Left ventricle myocardium inferior (tissue), 1 donor: ENCODE measurements at regions not wholly inside any gene's neighbourhood (a gene's known extent, or its start where the extent isn't known, plus 50 kb on each side); places are given as distances from the start of the nearest gene placed in this dataset.

Source experiments
- DNase-seq: peaks from one replicate; pipeline ENCODE4 v3.0.0-alpha.2; 2020
- H3K27ac ChIP-seq: fragments of 200-600 bp; replicated peaks from 2 replicates; pipeline ENCODE4 v1.8.0; 2021
- H3K27me3 ChIP-seq: fragments of 200-600 bp; 2 replicates; pipeline ENCODE4 v1.8.0; 2021; ENCODE audit warnings: low read depth
- H3K36me3 ChIP-seq: fragments of 200-600 bp; 2 replicates; pipeline ENCODE4 v1.8.0; 2021
- H3K4me1 ChIP-seq: fragments of 200-600 bp; 2 replicates; pipeline ENCODE4 v1.8.0; 2021
- H3K4me3 ChIP-seq: fragments of 200-600 bp; 2 replicates; pipeline ENCODE4 v1.8.0; 2021; ENCODE audit warnings: mild to moderate bottlenecking, moderate library complexity
- H3K9me3 ChIP-seq: fragments of 200-600 bp; replicated peaks from 2 replicates; pipeline ENCODE4 v1.8.0; 2021
- CTCF ChIP-seq: fragments of 200-600 bp; IDR thresholded peaks from 2 replicates; pipeline ENCODE4 v1.8.0; 2021; ENCODE audit warnings: antibody characterized with exemption, mild to moderate bottlenecking, borderline replicate concordance
- intact Hi-C: fragments of 100-400 bp; cut with micrococcal nuclease; formaldehyde crosslinking; loops from one replicate; pipeline ENCODE4 v1.11.0; 2022
- donor health status: DM: no; HTN: yes; CAD: no; lungs with severe emphysema.

- Histone ChIP-seq H3K27ac (no peak overlapping the region), H3K4me1 (peaks cover 17% of the 10 kb centered on the region), H3K4me3 (no peak overlapping the region), H3K36me3 (no peaks in the 10 kb centered on the region), H3K9me3 (no peaks in the 10 kb centered on the region), H3K27me3 (no peaks in the 10 kb centered on the region)
- intact Hi-C loops = no loop called here
- no peak for DNase-seq
- no peak for TF ChIP-seq CTCF
Measured at GRCh38 chr15:35633677-35634076, 87.7 kb upstream of the DPH6 start.

GRCh38 chr15:35646790-35647189, 100.8 kb upstream of the DPH6 start:
- no peak for TF ChIP-seq CTCF
- H3K4me3 ChIP-seq = no peak overlapping the region
- peaks cover 17% of the 10 kb centered on the region for H3K9me3 ChIP-seq
- no peaks in the 10 kb centered on the region for H3K36me3 ChIP-seq
- no peaks in the 10 kb centered on the region for H3K4me1 ChIP-seq
- H3K27me3 ChIP-seq = no peaks in the 10 kb centered on the region
- no peak for DNase-seq
- no peak overlapping the region for H3K27ac ChIP-seq
- intact Hi-C loops = no loop called here

- no peak overlapping the region for H3K27ac ChIP-seq
- no peaks in the 10 kb centered on the region for H3K27me3 ChIP-seq
- intact Hi-C loops = no loop called here
- H3K4me1 ChIP-seq = no peaks in the 10 kb centered on the region
- no peak for DNase-seq
- H3K9me3 ChIP-seq = peaks cover 11% of the 10 kb centered on the region
- TF ChIP-seq CTCF = no peak
- H3K4me3 ChIP-seq = no peak overlapping the region
- no peaks in the 10 kb centered on the region for H3K36me3 ChIP-seq
Measured at GRCh38 chr15:35647303-35647702, 101.3 kb upstream of the DPH6 start.

GRCh38 chr15:35648941-35649340, 103.0 kb upstream of the DPH6 start:
- Histone ChIP-seq H3K27ac (no peak overlapping the region), H3K4me1 (no peaks in the 10 kb centered on the region), H3K27me3 (no peaks in the 10 kb centered on the region), H3K36me3 (no peaks in the 10 kb centered on the region), H3K4me3 (no peak overlapping the region), H3K9me3 (no peaks in the 10 kb centered on the region)
- no peak for TF ChIP-seq CTCF
- no peak for DNase-seq
- intact Hi-C loops = no loop called here

- no peaks in the 10 kb centered on the region for H3K9me3 ChIP-seq
- H3K27me3 ChIP-seq = no peaks in the 10 kb centered on the region
- no peaks in the 10 kb centered on the region for H3K4me1 ChIP-seq
- H3K36me3 ChIP-seq = no peaks in the 10 kb centered on the region
- no peak overlapping the region for H3K27ac ChIP-seq
- no peak overlapping the region for H3K4me3 ChIP-seq
- intact Hi-C loops = no loop called here
- TF ChIP-seq CTCF = no peak
- DNase-seq = no peak
Measured at GRCh38 chr15:35649575-35649974, 103.6 kb upstream of the DPH6 start.

- Histone ChIP-seq H3K36me3 (no peaks in the 10 kb centered on the region), H3K4me1 (no peaks in the 10 kb centered on the region), H3K4me3 (no peak overlapping the region), H3K9me3 (no peaks in the 10 kb centered on the region), H3K27ac (no peak overlapping the region), H3K27me3 (no peaks in the 10 kb centered on the region)
- intact Hi-C loops = no loop called here
- no peak for TF ChIP-seq CTCF
- DNase-seq = no peak
Measured at GRCh38 chr15:35654332-35654731, 108.4 kb upstream of the DPH6 start.
